ENCODE measurements at regions not wholly inside any gene's neighbourhood (a gene's known extent, or its start where the extent isn't known, plus 50 kb on each side); places are given as distances from the start of the nearest gene placed in this dataset.

- no peak for DNase-seq (ENCODE audit: low read depth in 2 of 2)
These were observed 568.2 kb upstream of the EEF2KMT start for GRCh38 chr16:5665834-5666233.

GRCh38 chr16:5653789-5654188, 556.2 kb upstream of the EEF2KMT start:
- DNase-seq (ENCODE audit: low read depth in 2 of 2), result no peak

GRCh38 chr16:5653041-5653440, 555.4 kb upstream of the EEF2KMT start:
- DNase-seq (ENCODE audit: low read depth in 2 of 2), result no peak

GRCh38 chr16:5649762-5650743, 552.5 kb upstream of the EEF2KMT start:
- DNase-seq (ENCODE audit: low read depth in 2 of 2), result no peak

DNA sequence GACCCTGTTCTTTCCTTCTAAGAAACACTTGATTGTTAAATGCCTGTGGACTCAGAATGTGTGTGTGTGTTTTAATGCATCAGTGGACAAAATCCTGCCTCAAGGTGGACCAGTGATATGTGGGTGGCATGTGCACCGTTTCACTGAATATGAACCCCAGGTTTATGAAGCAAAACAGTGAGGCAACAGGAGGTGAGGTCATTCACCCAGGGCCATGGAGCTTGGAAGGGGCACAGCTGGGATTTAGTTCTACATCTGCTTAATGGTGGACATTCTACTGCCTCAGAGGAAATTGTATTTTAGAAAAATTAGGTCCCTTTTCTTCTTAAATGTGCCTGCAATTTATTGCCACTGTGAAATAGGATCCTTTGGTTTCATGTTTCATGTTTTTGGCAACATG, 549.5 kb upstream of the EEF2KMT start:
- DNase-seq (ENCODE audit: low read depth in 2 of 2), result no peak

DNA sequence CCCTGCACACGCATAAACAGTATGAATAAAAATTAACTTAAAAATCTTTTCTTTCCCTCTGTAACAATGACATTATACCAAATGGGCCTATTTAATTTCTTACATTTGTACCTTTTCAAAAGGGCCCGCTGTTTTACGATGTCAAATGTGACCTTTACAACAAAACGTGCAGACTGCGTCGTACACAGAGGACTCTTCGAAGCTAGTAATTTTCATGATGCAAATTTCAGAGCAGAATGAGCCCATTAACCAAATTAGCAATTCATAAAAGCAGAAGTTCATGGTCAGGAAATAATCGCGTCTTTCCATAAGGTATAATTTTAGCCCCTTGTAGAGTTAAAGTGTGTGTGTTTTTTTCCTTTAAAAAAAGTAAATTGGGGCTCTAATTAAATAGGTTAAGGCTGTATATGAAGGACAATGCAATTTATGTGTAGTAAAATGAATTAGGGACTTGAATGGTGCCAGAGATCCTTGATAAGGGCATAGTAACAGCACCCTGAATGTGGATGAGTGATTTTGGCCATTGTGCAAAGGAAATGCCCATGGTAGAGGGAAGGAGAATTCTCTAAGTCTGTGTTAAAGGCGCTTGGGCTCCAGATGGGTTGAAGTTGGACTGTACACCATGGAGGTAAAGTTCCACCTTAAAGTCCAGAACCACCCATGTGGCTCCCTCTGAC, 546.4 kb upstream of the EEF2KMT start:
- DNase-seq (ENCODE audit: low read depth in 2 of 2), result no peak

DNA sequence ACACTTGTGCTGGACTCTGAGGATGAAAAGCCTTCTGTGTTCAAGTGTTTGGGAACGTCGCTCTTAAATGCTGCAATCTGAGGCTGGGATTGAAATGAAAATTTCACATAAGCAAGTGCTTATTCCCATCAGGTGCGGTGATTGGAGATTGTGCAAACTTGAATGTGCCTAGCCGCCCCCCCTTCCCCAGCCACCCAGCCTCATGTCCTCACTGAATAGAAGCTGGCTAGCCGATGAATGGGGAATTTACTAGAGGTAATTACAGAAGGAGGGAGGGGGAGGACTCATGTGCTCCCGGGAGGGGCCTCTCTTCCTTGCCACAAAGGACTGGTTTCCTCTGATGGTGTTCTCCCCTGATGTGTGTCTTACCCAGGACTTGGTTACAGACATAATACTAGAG, 544.8 kb upstream of the EEF2KMT start:
- DNase-seq (ENCODE audit: low read depth in 2 of 2), result no peak

DNA sequence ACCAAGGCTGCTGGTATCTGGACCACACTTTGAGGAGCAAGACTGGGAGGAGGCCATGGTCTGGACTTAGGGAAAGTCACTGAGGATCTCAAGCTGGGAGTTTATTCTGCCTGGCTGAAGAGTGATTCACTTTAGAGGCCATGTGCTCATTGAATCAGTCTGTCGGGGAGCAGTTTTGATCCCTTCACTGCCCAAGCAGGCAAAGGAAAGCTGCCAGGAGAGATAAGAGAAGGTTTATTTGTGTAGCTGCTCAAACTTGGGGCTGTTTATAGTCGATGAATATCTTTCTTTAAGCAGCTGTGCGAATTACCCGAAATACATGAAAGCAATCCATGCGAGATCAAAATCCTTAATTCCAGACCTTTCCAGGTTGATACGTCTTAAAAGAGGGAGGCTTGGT, 544.4 kb upstream of the EEF2KMT start:
- DNase-seq (ENCODE audit: low read depth in 2 of 2), result no peak

DNA sequence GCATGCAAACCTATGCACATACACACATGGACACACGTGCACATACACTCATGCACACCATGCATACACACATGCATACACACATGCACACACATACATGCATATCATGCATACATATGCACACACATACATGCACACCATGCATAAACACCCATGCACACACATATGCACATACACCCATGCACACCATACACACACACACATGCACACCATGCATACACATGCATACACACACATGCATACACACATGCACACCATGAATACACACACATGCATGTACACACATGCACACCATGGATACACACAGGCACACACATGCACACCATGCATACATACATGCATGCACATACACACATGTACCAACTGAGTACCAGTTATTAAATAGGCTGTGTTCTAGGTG, 543.3 kb upstream of the EEF2KMT start:
- no peak for DNase-seq (ENCODE audit: low read depth in 2 of 2)

GRCh38 chr16:5639531-5639930, 541.9 kb upstream of the EEF2KMT start:
- no peak for DNase-seq (ENCODE audit: low read depth in 2 of 2)

DNA sequence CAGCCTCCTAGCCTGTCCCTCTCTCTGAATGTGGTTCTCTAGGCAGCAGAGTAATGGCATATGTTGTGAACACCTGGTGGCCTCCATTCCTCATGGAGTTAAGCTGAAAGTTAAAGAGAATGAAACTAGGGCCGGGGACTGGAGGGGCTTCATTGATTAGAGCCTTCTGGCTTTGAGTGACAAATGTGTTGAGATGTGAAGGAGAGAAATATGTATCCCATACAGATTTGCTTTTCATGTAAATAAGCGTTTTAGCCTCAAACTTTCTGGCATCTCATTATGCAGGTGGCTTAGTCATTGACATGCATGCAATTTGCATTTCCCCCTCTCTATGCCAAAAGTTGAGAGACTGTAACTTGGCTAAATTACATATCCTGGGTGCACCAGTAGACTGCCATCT, 537.7 kb upstream of the EEF2KMT start:
- DNase-seq (ENCODE audit: low read depth in 2 of 2), result no peak

GRCh38 chr16:5634666-5635180, 537.1 kb upstream of the EEF2KMT start:
- no peak for DNase-seq (ENCODE audit: low read depth in 2 of 2)

- DNase-seq (ENCODE audit: low read depth in 2 of 2), result no peak
These were observed 536.3 kb upstream of the EEF2KMT start for GRCh38 chr16:5633845-5634440.

DNA sequence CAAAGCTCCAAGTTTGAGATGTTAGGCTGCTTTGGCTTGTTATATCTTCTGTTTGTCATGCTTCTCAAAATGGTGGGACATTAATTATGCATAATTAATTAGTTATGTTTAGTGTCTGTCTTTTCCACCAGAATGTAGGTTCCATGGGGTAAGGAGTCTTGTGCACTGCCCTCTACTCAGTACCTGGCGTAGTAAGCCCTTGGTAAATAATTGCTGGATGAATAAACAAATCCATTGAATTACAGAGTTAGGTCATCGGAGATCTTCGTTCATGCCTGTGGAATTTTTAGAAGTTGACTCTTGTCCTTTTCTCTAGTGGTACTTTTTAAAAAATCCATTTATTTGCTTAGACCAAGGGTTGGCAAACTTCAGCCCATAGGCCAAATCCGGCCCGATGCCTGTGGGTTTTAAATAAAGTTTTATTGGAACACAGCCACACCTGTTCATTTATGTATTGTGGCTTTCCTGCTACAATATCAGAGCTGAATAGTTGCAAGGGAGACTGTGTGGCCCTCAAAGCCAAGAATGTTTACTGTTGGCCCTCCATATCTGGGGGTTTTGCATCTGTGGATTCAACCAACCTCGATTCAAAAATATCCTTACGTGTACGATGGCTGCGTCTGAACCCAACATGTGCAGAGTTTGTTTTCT, 524.8 kb upstream of the EEF2KMT start:
- no peak for DNase-seq (ENCODE audit: low read depth in 2 of 2)

GRCh38 chr16:5621826-5622225, 524.2 kb upstream of the EEF2KMT start:
- DNase-seq (ENCODE audit: low read depth in 2 of 2), result no peak

DNA sequence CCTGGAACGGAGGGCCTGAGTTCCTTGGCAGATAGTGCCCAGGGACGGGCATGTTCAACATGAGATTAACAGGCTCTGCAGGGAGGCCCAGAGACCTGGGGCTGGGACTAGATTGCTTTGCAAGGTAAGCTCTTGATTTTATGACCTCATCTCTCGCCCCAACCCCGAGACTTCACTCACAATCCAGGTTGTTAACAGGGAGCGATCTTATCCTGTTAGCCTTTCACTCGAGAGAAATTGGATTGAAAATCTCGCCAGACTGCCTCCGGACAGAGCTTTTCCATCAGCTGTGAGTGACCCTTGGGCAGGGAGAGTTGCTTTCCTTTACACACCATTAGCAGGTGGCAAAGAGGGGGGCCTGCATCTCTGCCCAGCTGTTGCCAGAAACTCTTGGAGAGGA, 521.7 kb upstream of the EEF2KMT start:
- DNase-seq (ENCODE audit: low read depth in 2 of 2), result no peak

GRCh38 chr16:5616841-5617240, 519.2 kb upstream of the EEF2KMT start:
- DNase-seq (ENCODE audit: low read depth in 2 of 2), result no peak

- DNase-seq (ENCODE audit: low read depth in 2 of 2), result peak in 1 of 2 donors; percentile 28
These were observed 518.5 kb upstream of the EEF2KMT start for GRCh38 chr16:5615868-5616642.

DNA sequence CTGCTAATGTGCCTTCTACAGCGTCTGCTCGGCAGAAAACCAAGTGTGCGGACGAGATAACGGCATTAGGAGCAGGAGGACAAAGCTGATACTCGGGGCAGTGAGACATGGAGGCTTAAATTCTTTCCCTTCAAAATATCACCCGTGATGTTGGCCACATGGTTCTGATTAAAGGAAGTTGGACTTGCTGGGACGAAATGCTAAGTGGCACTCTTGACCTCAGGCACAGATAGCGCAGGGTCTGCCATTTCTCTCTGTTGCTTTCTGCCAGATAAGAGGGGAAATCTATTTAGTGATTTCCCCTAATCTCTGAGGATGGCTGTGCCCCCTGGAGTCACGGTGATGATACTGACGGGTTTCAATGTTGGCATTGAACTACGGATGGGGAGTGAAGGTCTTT, 509.6 kb upstream of the EEF2KMT start:
- no peak for DNase-seq (ENCODE audit: low read depth in 2 of 2)

GRCh38 chr16:5605404-5605803, 507.8 kb upstream of the EEF2KMT start:
- DNase-seq (ENCODE audit: low read depth in 2 of 2), result no peak

DNA sequence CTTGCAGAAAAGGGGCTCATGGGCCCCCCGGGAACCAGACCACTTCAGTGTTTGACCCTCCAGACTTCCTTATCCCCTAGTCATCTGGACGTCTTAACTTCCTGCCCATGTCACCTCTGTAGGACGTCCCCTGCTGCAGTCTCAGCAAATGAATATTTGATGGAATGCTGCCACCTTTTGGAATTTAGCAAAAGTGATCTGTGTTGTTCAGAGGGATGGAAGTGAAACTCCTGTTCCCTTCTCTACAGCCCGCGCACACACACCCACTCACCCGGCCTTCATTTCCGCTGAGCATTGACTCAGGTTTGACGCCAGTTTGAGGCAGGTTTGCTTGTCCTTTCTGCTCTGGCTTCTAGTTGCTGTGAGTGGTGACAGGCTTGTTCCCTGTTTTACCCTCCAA, 507.2 kb upstream of the EEF2KMT start:
- no peak for DNase-seq (ENCODE audit: low read depth in 2 of 2)
